Stimulated activated naive B cell treated with anti-CD40 and anti-IgM and Interleukin-4, amounts not matched to agents 10 μg/mL and 1 μg/mL and 100 μg/mL, for 72 hours (primary cell): ENCODE measurements at regions not wholly inside any gene's neighbourhood (a gene's known extent, or its start where the extent isn't known, plus 50 kb on each side); places are given as distances from the start of the nearest gene placed in this dataset.

ENCODE experiments used
- ATAC-seq, 2 donors: fragments of 150-1000 bp; cut with Tn5 transposase; replicated peaks; 2 replicates each; pipeline ENCODE4 v1.10.0; 2021; ENCODE audit warnings: moderate library complexity in 1 of 2
- DNase-seq: peaks from one replicate; pipeline ENCODE4 v3.0.0; 2021
- H3K27ac Mint-ChIP-seq: one replicate; pipeline ENCODE4 v1.8.0; 2022; ENCODE audit warnings: mild to moderate bottlenecking, mixed read lengths
- H3K27me3 Mint-ChIP-seq, 2 donors: one replicate each; pipeline ENCODE4 v1.8.0; 2022; ENCODE audit warnings: mixed read lengths in 2 of 2
- H3K36me3 Mint-ChIP-seq, 2 donors: one replicate each; pipeline ENCODE4 v1.8.0; 2022; ENCODE audit warnings: mixed read lengths in 2 of 2, mild to moderate bottlenecking in 1 of 2
- H3K4me1 Mint-ChIP-seq, 2 donors: one replicate each; pipeline ENCODE4 v1.8.0; 2022; ENCODE audit warnings: mixed read lengths in 2 of 2, mild to moderate bottlenecking in 1 of 2
- H3K4me3 Mint-ChIP-seq, 2 donors: one replicate each; pipeline ENCODE4 v1.8.0; 2022; ENCODE audit warnings: mild to moderate bottlenecking in 2 of 2, mixed read lengths in 2 of 2, moderate library complexity in 1 of 2
- H3K9me3 Mint-ChIP-seq, 2 donors: one replicate each; pipeline ENCODE4 v1.8.0; 2022; ENCODE audit warnings: mixed read lengths in 2 of 2, mild to moderate bottlenecking in 1 of 2

DNA sequence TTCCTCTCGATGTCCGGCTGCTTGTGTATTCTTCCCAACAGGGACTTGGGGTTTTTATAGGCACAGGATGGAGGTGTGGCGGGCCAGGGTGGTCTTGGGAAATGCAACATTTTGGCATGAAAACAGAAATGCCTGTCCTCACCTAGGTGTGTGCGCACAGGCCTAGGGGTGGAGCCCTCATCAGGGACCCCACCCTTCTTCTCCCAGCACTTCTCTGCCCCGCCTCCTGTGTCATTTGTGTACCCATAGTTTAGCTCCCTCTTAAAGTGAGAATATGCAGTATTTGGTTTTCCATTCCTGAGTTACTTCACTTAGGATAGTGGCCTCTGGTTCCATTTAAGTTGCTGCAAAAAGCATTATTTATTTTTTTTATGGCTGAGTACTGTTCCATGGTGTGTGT is 90.2 kb upstream of the ITGB1 start:
- H3K27me3 Mint-ChIP-seq: peaks cover 2 to 3% of the 10 kb centered on the region in 2 donors
- no peaks in the 10 kb centered on the region for H3K36me3 Mint-ChIP-seq
- no peak overlapping the region for H3K4me3 Mint-ChIP-seq
- ATAC-seq (no peak), DNase-seq (no peak)
- no peaks in the 10 kb centered on the region for H3K9me3 Mint-ChIP-seq
- no peaks in the 10 kb centered on the region for H3K4me1 Mint-ChIP-seq
- H3K27ac Mint-ChIP-seq: no peak overlapping the region

DNA sequence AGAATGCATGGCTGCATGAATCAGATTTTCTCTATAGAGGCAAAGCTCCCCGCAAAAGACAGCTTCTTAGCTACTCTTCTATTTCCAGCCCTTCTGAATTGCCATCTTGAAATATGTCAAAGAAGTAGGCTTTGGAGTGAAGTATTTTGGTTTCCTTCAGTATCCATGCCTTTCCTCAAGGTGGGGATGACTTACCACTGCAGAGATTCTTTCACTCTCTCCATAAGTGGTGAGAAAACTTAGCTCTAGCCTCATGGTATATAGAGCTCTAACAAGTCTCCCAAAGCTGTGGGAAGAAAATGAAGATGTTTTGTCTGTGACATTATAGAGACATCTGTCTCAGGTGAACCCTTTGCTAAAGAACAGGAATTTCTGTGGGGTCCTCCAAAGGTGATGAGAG is 89.6 kb upstream of the ITGB1 start:
- peaks cover 0 to 2% of the 10 kb centered on the region in 2 donors for H3K27me3 Mint-ChIP-seq
- H3K9me3 Mint-ChIP-seq: no peaks in the 10 kb centered on the region
- no peak overlapping the region for H3K27ac Mint-ChIP-seq
- no peaks in the 10 kb centered on the region for H3K36me3 Mint-ChIP-seq
- H3K4me3 Mint-ChIP-seq: no peak overlapping the region
- H3K4me1 Mint-ChIP-seq: peaks cover 0 to 1% of the 10 kb centered on the region in 2 donors
- DNase-seq (no peak), ATAC-seq (no peak)

DNA sequence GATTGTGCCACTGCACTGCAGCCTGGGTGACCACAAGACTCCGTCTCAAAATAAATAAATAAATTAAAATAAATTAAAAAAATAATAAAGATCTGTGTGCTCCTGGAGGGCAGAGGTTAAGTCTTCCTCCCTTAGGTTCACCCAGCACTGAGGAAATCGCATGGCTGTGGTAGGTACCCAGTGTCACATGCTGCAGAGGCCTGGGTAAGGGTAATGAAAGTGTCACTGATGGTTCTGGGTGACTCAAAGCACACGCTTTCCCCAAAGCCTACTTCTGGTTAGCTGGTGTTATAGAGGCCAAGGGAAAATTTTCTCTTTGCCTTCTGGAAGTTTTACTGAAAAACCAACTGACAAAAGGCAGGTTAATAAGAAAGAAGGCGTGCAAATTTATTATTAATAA is 88.8 kb upstream of the ITGB1 start:
- ATAC-seq: no peak
- H3K27me3 Mint-ChIP-seq: peaks cover 0 to 7% of the 10 kb centered on the region in 2 donors
- no peak for DNase-seq
- H3K4me3 Mint-ChIP-seq: no peak overlapping the region
- no peaks in the 10 kb centered on the region for H3K36me3 Mint-ChIP-seq
- peaks cover 0 to 5% of the 10 kb centered on the region in 2 donors for H3K4me1 Mint-ChIP-seq
- no peaks in the 10 kb centered on the region for H3K9me3 Mint-ChIP-seq
- no peak overlapping the region for H3K27ac Mint-ChIP-seq

DNA sequence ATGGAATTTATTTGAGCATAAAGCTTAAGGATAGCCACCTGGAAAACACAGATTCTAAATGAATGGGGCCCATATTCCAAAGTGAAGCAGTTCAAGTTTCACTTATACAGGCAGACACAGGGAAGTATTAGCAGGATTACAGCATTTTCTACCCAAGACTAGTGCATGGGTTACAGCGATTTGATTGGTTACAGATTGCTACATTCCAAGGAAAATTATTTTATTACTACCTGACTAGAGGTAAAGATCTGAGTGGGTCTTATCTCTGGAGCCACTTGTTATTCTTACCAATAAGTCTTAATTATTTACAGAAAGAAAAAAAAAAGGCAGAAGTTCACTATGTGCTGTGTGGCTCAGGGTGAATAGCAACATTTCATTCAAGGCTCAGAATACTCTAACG is 87.4 kb upstream of the ITGB1 start:
- ATAC-seq (no peak), DNase-seq (no peak)
- no peaks in the 10 kb centered on the region for H3K9me3 Mint-ChIP-seq
- H3K4me1 Mint-ChIP-seq: peaks cover 0 to 5% of the 10 kb centered on the region in 2 donors
- no peak overlapping the region for H3K27ac Mint-ChIP-seq
- H3K4me3 Mint-ChIP-seq: no peak overlapping the region
- no peaks in the 10 kb centered on the region for H3K36me3 Mint-ChIP-seq
- peaks cover 5 to 7% of the 10 kb centered on the region in 2 donors for H3K27me3 Mint-ChIP-seq

DNA sequence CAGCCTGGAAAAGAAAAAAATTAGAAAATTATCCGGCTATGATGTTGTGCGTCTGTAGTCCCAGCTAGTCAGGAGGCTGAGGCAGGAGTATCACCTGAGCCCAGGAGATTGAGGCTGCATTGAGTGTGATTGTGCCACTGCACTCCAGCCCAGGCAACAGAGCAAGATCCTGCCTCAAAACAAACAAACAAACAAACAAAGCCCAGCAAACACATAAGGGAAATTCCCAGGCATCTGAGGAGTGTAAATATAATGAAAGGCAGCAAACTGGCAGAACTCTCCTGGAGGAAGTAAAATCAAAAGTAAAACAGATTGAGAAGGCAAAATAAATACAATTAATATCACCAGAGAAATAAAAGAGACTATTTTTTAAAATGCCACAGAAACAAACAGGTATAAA is 84.5 kb upstream of the ITGB1 start:
- Mint-ChIP-seq H3K27me3 (peaks cover 5 to 18% of the 10 kb centered on the region in 2 donors), H3K27ac (no peak overlapping the region), H3K9me3 (no peaks in the 10 kb centered on the region), H3K4me3 (no peak overlapping the region), H3K36me3 (no peaks in the 10 kb centered on the region), H3K4me1 (peaks cover 0 to 5% of the 10 kb centered on the region in 2 donors)
- DNase-seq (no peak), ATAC-seq (no peak)

DNA sequence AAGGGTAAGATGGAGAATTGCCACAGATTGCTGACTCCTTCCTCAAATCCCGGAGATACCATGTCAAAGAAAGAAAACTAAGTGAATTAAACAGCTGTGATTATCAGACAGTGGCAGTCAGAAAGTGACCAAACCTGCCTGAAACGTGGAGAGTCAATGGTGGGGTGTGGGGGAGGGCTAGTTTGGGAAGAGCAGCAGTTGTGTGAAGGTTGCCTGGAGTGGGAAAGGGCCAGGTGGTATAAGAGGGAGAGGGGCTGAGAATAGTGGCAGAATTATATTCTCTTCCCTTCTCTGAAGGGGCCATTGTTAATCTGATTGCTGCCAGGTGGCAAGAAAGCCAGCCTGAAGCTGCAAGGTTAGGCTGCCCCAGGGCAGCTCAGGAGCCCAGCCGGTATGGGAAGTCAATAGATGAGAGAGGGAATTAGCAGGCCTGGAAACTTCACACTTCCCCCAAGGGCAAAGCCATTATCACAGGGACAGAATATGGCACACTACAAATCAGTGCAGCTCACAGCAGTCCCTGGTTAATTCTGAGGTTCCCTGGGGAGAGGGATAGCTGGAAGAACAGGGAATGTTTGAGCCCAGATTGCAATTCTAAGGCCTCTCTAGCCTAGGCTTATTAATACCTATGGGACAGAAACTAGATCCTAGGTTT is 83.9 kb upstream of the ITGB1 start:
- Mint-ChIP-seq H3K27ac (no peak overlapping the region), H3K4me1 (peaks cover 0 to 5% of the 10 kb centered on the region in 2 donors), H3K9me3 (no peaks in the 10 kb centered on the region), H3K36me3 (no peaks in the 10 kb centered on the region), H3K27me3 (peaks cover 6 to 20% of the 10 kb centered on the region in 2 donors), H3K4me3 (no peak overlapping the region)
- no peak for DNase-seq
- no peak for ATAC-seq

DNA sequence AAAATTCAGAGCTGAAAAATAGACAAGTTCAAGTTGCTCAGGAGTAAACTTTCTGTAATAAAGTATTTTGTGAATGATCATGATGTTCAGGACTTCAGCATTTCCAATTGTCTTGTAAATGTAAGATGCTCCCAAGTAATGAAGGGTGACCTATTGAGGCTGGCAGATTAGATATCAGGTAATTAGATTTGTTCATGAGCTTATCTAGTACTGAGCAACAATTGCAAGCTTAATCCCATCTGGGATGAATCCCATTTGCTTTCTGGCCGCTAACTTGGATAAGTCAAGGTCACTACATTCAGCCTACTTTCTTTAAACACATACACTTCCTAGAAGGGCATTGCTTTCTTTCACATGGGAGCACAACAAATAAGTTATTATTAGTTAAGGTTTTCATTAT is 82.4 kb upstream of the ITGB1 start:
- Mint-ChIP-seq H3K9me3 (no peaks in the 10 kb centered on the region), H3K4me3 (no peak overlapping the region), H3K27me3 (peaks cover 8 to 20% of the 10 kb centered on the region in 2 donors), H3K27ac (no peak overlapping the region), H3K36me3 (no peaks in the 10 kb centered on the region), H3K4me1 (peaks cover 0 to 5% of the 10 kb centered on the region in 2 donors)
- no peak for DNase-seq
- ATAC-seq: no peak

DNA sequence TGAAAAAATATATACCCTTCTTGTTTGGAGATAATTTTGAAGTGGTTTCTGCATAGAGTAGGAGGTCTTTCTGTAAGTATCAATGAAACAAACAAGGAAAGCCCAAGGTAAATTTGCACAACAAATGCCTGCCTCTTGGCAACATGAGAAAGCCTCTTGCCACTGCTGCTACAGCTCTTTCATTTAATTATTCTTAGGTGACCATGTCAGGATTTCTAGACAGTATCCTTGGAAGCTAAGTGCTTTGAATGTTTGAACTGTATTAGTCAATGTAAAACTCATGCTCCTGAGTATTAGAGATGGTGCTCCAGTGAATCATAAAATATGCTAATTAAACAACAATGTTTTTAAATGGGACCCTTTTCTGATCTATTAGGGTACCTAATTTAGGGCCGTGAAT is 81.2 kb upstream of the ITGB1 start:
- DNase-seq: no peak
- H3K4me3 Mint-ChIP-seq: no peak overlapping the region
- peaks cover 8 to 20% of the 10 kb centered on the region in 2 donors for H3K27me3 Mint-ChIP-seq
- ATAC-seq: no peak
- peaks cover 0 to 5% of the 10 kb centered on the region in 2 donors for H3K4me1 Mint-ChIP-seq
- H3K27ac Mint-ChIP-seq: no peak overlapping the region
- no peaks in the 10 kb centered on the region for H3K9me3 Mint-ChIP-seq
- H3K36me3 Mint-ChIP-seq: no peaks in the 10 kb centered on the region

DNA sequence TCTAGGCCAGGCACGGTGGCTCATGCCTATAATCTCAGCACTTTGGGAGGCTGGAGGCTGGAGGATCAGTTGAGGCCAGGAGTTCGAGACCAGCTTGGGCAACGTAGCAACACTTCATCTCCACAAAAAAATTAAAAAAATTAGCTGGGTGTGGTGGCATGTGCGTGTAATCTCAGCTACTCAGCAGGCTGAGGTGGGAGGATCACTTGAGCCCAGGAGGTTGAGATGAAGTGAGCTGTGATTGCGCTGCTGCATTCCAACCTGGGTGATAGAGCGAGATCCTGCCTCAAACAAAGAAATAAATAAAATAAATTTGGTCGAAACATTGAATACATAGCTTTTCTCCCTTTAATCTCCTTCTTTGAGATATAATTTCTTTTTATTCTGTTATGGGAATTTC is 80.6 kb upstream of the ITGB1 start:
- no peak overlapping the region for H3K4me3 Mint-ChIP-seq
- DNase-seq: no peak
- no peak overlapping the region for H3K27ac Mint-ChIP-seq
- H3K36me3 Mint-ChIP-seq: no peaks in the 10 kb centered on the region
- no peaks in the 10 kb centered on the region for H3K9me3 Mint-ChIP-seq
- peaks cover 8 to 20% of the 10 kb centered on the region in 2 donors for H3K27me3 Mint-ChIP-seq
- ATAC-seq: no peak
- peaks cover 0 to 5% of the 10 kb centered on the region in 2 donors for H3K4me1 Mint-ChIP-seq

DNA sequence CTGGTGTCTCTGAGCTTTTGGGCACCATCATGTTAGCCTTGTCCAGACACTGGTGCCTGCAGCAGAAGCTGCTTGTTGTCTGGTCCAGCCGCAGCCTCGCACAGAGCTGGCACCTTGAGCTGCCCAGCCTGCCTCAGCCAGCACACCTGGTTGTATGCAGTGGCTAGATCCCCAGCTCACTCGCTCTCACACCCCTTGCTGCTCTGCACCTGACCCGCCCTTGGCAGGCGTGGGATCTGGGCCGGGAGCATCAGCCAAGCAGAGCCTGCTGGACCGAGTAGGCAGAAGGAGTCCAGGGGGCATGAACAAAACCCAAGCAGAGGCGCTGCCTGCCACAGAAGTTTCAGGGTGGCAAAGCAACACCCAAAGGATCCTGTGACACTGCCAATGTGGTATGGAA is 79.7 kb upstream of the ITGB1 start:
- no peak for ATAC-seq
- Mint-ChIP-seq H3K9me3 (no peaks in the 10 kb centered on the region), H3K4me3 (no peak overlapping the region), H3K27ac (no peak overlapping the region), H3K36me3 (no peaks in the 10 kb centered on the region), H3K27me3 (peaks cover 8 to 19% of the 10 kb centered on the region in 2 donors), H3K4me1 (peaks cover 0 to 4% of the 10 kb centered on the region in 2 donors)
- DNase-seq: no peak

DNA sequence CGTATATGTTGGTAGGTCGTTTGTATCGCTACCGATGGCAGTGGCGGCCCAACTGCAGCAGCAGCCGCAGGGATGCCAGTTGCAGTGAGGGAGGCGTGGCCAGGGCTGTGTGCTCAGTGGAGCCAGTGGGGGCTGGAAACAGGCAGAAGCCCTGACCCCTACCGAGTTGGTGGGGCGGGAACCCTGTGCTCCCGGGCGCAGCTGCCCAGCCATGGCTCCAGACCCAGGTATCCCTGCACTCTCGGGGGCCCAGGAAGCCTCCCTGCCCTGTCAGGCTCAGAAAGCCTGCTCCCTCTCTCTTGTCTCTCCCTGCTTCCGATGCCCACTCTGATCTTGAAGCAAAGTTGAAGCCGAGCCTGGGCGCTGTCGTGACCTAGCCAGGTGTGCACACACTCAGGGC is 78.6 kb upstream of the ITGB1 start:
- H3K36me3 Mint-ChIP-seq: no peaks in the 10 kb centered on the region
- no peak overlapping the region for H3K27ac Mint-ChIP-seq
- H3K27me3 Mint-ChIP-seq: peaks cover 8 to 13% of the 10 kb centered on the region in 2 donors
- no peaks in the 10 kb centered on the region for H3K4me1 Mint-ChIP-seq
- DNase-seq (no peak), ATAC-seq (no peak)
- no peaks in the 10 kb centered on the region for H3K9me3 Mint-ChIP-seq
- H3K4me3 Mint-ChIP-seq: no peak overlapping the region

DNA sequence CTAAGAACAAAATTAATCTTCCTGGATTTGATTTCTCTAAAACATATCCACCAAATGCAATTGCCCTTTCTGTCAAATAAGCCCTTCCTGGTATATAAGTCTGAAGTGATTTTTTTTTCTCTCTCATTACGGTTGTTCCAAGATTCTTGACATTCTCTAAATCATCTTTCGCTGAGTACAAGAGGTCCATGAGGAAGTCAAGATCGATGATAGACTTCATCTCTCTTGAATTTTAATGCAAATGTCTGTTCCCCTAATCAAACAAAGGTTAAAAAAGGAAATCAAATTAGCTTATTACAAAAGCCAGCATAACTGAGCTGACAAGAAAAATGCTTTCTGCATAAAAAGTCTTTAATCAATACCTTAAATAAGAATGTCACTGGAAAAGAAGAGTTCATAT is 77.4 kb upstream of the ITGB1 start:
- no peaks in the 10 kb centered on the region for H3K36me3 Mint-ChIP-seq
- ATAC-seq (no peak), DNase-seq (no peak)
- no peak overlapping the region for H3K4me3 Mint-ChIP-seq
- peaks cover 3 to 18% of the 10 kb centered on the region in 2 donors for H3K27me3 Mint-ChIP-seq
- no peaks in the 10 kb centered on the region for H3K9me3 Mint-ChIP-seq
- no peaks in the 10 kb centered on the region for H3K4me1 Mint-ChIP-seq
- no peak overlapping the region for H3K27ac Mint-ChIP-seq

DNA sequence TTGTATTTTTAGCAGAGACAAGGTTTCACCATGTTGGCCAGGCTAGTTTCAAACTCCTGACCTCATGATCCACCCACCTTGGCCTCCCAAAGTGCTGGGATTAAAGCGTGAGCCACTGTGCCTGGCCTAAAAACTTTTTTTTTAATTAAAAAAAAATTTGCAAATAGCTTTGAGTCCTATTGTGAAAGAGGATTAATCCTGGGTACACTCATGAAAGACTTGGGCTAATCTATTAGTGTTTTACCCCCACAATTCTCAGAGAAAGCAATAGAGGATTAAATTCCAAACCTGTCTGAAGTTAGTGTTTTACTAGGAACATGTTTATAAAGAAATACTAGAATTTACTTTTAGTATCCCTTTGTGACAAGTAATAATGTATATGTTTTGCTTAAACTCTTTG is 76.9 kb upstream of the ITGB1 start:
- Mint-ChIP-seq H3K27ac (no peak overlapping the region), H3K36me3 (no peaks in the 10 kb centered on the region), H3K4me1 (no peaks in the 10 kb centered on the region), H3K4me3 (no peak overlapping the region), H3K27me3 (peaks cover 3 to 14% of the 10 kb centered on the region in 2 donors), H3K9me3 (no peaks in the 10 kb centered on the region)
- ATAC-seq (no peak), DNase-seq (no peak)

DNA sequence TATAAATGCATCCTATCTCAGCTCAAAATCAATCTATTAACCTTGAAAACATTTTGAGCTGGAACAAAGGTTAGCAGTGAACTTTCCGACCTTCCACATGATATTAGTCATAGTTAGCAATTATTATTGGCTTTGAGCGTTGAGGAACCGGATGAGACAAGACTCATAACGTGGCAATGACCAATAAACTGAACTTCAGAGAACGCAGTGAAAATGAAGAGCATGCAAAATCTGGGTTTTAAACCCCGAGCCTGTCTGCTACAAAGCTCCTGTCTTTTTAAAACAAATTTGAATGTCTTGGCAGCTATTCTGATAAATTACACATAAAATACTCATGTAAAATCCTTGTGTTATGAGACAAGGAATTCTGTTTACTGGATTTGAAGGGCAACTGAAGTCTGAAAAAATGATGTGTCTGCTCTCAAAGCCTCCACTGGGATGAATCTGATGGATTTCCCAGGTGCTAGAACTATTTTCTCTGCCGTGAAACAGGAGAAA is 74.7 kb upstream of the ITGB1 start:
- DNase-seq: no peak
- Mint-ChIP-seq H3K36me3 (no peaks in the 10 kb centered on the region), H3K9me3 (no peaks in the 10 kb centered on the region), H3K4me1 (no peaks in the 10 kb centered on the region), H3K27me3 (peaks cover 3 to 9% of the 10 kb centered on the region in 2 donors), H3K27ac (no peak overlapping the region), H3K4me3 (no peak overlapping the region)
- no peak for ATAC-seq

DNA sequence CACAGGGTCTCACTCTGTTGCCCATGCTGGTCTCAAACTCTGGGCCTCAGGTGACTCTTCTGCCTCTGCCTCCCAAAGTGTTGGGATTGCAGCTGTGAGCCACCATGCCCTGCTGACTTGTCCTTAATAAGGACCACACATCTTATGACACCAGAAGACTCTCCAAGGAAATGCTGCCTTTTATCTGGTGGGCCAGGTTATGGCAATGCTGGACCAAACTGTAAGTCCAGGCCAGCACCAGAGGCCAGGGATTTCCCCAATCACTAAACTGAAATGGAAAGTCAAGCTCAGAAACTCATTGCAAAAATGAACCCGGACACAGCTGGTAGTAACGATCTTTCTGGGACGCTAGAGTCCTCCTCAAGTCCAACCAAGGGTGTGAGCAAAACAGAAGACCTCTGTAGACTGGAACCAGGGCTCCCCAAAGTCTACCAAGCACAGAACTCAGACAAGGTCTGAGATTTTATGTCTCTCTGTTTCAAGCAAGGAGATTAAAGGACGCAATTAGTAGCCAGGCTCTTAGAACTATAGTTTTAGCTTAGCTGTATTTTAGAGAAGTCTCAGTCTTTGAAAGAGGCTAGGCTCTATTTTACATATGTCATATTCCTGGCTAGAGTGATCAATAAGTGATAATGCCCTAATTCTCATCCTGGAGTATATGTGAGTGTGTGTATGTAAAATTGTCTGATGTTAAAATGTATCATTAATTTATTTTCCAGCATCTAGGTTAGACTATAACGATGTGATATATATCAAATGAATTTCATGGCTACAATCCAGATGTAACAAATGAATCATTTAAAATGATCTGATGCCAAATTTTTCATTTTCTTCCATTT is 74.0 kb upstream of the ITGB1 start:
- DNase-seq: no peak

More for the DNA sequence above, 74.0 kb upstream of the ITGB1 start:
- no peak for ATAC-seq
- Mint-ChIP-seq H3K4me1 (no peaks in the 10 kb centered on the region), H3K27ac (no peak overlapping the region), H3K9me3 (no peaks in the 10 kb centered on the region), H3K4me3 (no peak overlapping the region), H3K36me3 (no peaks in the 10 kb centered on the region), H3K27me3 (peaks cover 3 to 5% of the 10 kb centered on the region in 2 donors)
